ENCODE measurements at regions not wholly inside any gene's neighbourhood (a gene's known extent, or its start where the extent isn't known, plus 50 kb on each side); places are given as distances from the start of the nearest gene placed in this dataset.
"Not testable (repeated sequence)": the region's sequence is repeated elsewhere in the genome, so short reads cannot be mapped to it uniquely, and the experiment has no call there.

GRCh38 chrX:25091152-25091551 is 75.4 kb upstream of the ARX start:
- TF ChIP-seq CTCF, POLR2A, POLR2AphosphoS5 (IDR thresholded peaks at IDR 0.05): not testable (repeated sequence)
